ENCODE measurements at regions not wholly inside any gene's neighbourhood (a gene's known extent, or its start where the extent isn't known, plus 50 kb on each side); places are given as distances from the start of the nearest gene placed in this dataset.

GRCh38 chrX:458631-459061 lies 71.9 kb upstream of the PPP2R3B start:
- no peak overlapping the region for H3K27ac Mint-ChIP-seq
- TF ChIP-seq CTCF (conservative IDR thresholded peaks at IDR 0.05): no peak
- no peak overlapping the region for H3K4me3 Mint-ChIP-seq
- H3K27me3 Mint-ChIP-seq: peaks cover 50% of the 10 kb centered on the region
- no peak for DNase-seq (ENCODE audit: extremely low spot score, unreplicated experiment)
- no peaks in the 10 kb centered on the region for H3K4me1 Mint-ChIP-seq (ENCODE audit: unreplicated experiment)
- H3K36me3 Mint-ChIP-seq: peaks cover 12% of the 10 kb centered on the region
- H3K9me3 Mint-ChIP-seq: peaks cover 4% of the 10 kb centered on the region

GRCh38 chrX:459611-460010 lies 72.9 kb upstream of the PPP2R3B start:
- Mint-ChIP-seq H3K4me1 (ENCODE audit: unreplicated experiment) (no peaks in the 10 kb centered on the region), H3K4me3 (no peak overlapping the region), H3K27me3 (peaks cover 50% of the 10 kb centered on the region), H3K9me3 (peaks cover 4% of the 10 kb centered on the region), H3K27ac (no peak overlapping the region), H3K36me3 (peaks cover 12% of the 10 kb centered on the region)
- TF ChIP-seq CTCF (conservative IDR thresholded peaks at IDR 0.05): no peak
- no peak for DNase-seq (ENCODE audit: extremely low spot score, unreplicated experiment)

DNA sequence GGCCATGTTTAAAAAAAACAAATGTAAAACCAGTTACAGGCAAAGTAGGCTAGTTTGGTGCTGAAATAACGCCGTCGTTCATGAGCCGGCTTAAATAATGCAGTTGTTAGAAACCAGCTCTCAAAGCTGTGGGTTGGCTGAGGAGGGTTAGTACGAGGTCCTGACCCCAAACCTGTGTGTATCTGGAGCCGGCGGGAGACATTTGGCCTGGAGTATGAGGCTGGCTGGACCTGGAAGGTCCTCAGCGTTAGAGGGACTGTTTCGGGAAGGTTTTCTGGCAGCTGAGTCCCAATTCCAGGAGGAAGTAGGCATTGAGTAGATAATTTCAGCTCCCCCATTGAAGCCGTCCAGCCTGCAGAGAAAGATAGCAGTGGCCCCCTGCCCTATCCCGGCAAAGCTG lies 73.4 kb upstream of the PPP2R3B start:
- no peak for TF ChIP-seq CTCF (conservative IDR thresholded peaks at IDR 0.05)
- no peak overlapping the region for H3K27ac Mint-ChIP-seq

DNA sequence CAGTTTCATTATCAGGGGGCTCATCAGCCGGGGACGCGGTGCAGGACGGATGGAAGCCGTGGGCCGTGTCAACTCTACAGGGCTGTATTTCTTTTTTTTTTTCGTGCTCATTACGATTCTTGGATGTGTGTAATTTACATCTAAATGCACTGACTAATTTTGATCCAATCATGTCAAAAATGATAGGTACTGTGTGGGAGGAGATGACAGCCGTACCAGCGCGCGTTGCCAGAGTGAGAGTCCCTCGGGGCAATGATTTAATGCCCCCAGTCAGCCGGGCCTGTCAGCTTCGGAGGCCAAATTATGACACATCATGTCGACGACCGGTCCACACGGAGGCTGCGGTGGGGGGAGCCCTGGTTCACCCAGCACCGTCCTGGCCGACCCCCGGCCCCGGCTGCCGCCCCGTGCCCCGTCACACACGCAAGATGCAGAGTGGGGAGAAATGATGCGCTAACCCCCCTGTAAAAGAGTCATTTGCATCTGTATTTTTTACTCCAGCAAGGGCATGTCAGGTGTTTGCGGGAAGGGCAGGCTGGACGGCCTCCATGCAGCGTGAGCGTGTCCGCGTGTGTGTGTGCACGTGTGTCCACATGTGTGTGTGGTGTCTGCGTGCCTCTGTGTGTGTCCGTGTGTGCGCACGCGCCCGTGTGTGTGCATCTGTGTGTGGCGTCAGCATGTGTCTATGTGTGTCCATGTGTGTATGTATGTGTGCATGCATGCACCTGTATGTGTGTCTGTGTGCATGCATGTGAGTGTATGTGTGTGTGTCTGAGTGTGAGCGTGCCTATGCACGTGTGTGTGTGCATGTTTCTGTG lies 74.3 kb upstream of the PPP2R3B start:
- no peaks in the 10 kb centered on the region for H3K4me1 Mint-ChIP-seq (ENCODE audit: unreplicated experiment)
- H3K27ac Mint-ChIP-seq: no peak overlapping the region
- no peak overlapping the region for H3K4me3 Mint-ChIP-seq
- DNase-seq (ENCODE audit: extremely low spot score, unreplicated experiment): no peak
- peaks cover 4% of the 10 kb centered on the region for H3K9me3 Mint-ChIP-seq
- no peak for TF ChIP-seq CTCF (conservative IDR thresholded peaks at IDR 0.05)
- H3K27me3 Mint-ChIP-seq: peaks cover 53% of the 10 kb centered on the region
- peaks cover 12% of the 10 kb centered on the region for H3K36me3 Mint-ChIP-seq

More for the DNA sequence above, 73.4 kb upstream of the PPP2R3B start:
- Mint-ChIP-seq H3K4me1 (ENCODE audit: unreplicated experiment) (no peaks in the 10 kb centered on the region), H3K36me3 (peaks cover 12% of the 10 kb centered on the region), H3K27me3 (peaks cover 50% of the 10 kb centered on the region), H3K4me3 (no peak overlapping the region), H3K9me3 (peaks cover 4% of the 10 kb centered on the region)
- DNase-seq (ENCODE audit: extremely low spot score, unreplicated experiment): no peak

GRCh38 chrX:462853-463252 lies 76.1 kb upstream of the PPP2R3B start:
- no peak for TF ChIP-seq CTCF (conservative IDR thresholded peaks at IDR 0.05)
- Mint-ChIP-seq H3K27ac (no peak overlapping the region), H3K27me3 (peaks cover 36% of the 10 kb centered on the region), H3K4me3 (no peak overlapping the region), H3K9me3 (peaks cover 4% of the 10 kb centered on the region), H3K4me1 (ENCODE audit: unreplicated experiment) (no peaks in the 10 kb centered on the region), H3K36me3 (peaks cover 3% of the 10 kb centered on the region)
- no peak for DNase-seq (ENCODE audit: extremely low spot score, unreplicated experiment)

Data from type B pancreatic cell (in vitro differentiated cells).